Uterus (tissue), 2 donors: ENCODE measurements at regions not wholly inside any gene's neighbourhood (a gene's known extent, or its start where the extent isn't known, plus 50 kb on each side); places are given as distances from the start of the nearest gene placed in this dataset.

Source experiments
- CTCF ChIP-seq, 4 experiments: fragments of 200-600 bp in 2 of 4; fragments of 450-650 bp in 2 of 4; sonication (generic) in 2 of 4; IDR thresholded peaks; one replicate each; pipeline ENCODE4 v1.5.1; 2016 to 2019; ENCODE audit warnings: antibody characterized with exemption in 4 of 4, mild to moderate bottlenecking in 2 of 4, moderate library complexity in 1 of 4
- POLR2A ChIP-seq, 2 donors: fragments of 450-650 bp; IDR thresholded peaks; one replicate each; pipeline ENCODE4 v1.6.1; 2016; ENCODE audit warnings: antibody characterized with exemption in 2 of 2, mild to moderate bottlenecking in 1 of 2, moderate library complexity in 1 of 2

GRCh38 chr13:22937953-22938352, 242.8 kb upstream of the SGCG start:
- TF ChIP-seq POLR2A (IDR thresholded peaks at IDR 0.05) (no peak), CTCF (IDR thresholded peaks at IDR 0.05) (no peak)
